SHP77 (cell line): ENCODE measurements at regions not wholly inside any gene's neighbourhood (a gene's known extent, or its start where the extent isn't known, plus 50 kb on each side); places are given as distances from the start of the nearest gene placed in this dataset.
"Not testable (repeated sequence)": the region's sequence is repeated elsewhere in the genome, so short reads cannot be mapped to it uniquely, and the experiment has no call there.

ENCODE experiments used
- DNase-seq, 2 experiments: peaks; one replicate each; lab custom pipeline; 2025; lab: John Stamatoyannopoulos, UW

DNA sequence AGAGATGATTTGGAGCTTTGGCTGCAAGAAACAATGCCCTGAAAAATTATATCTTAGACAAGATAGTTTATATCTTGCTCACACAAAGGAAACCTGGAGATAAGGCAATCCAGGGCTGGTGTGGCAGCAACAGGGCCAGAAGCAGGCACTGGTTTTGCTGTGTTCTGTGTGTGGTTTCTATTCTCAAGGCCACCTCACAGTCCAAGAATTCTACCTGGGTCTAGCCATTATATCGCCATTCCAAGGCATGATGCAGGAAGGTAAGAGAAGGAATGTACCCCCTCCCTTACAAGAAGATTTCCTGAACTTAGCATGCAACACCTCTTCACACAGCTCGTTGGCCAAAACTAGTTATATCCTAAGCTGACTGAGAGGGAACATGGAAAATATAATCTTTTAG is 74.5 kb upstream of the MEGF10 start:
- no peak for DNase-seq

DNA sequence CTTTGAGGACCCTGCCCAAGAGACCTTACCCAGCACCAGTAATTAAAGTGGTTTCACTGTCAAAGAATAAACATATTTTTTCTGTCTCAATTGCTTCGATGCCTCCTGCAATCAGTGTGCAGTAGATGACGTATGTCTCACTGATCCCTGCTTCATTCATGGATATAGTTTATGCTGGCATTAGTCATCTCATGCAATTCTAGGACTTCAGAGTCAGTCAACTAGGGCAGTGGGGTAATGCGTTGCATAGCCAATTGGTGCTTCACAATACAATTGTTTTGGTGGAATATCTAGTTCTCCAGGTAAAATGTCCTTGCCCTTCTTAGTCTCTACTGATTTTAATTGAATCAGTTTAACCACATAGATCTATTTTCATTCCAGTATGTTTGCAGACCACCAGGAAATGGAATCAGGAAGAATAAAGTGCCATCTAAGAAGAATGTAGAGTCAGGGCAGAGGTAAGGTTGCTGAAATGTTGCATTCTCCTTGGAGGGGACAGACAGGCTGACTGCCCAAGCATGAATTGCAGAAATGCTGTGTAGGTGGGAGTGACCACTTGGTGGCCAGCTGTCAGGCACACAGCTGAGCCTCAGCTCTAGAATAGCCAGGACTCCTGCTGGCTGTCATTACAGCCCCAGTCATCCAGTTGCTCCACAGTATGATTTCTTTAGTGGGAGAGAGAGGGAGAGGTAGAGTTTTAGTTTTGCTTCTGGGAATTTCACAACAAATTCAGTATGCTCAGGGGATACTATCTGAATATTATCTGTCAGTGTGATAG is 73.5 kb upstream of the MEGF10 start:
- DNase-seq = peak in 1 of 2 experiments; percentile 10

DNA sequence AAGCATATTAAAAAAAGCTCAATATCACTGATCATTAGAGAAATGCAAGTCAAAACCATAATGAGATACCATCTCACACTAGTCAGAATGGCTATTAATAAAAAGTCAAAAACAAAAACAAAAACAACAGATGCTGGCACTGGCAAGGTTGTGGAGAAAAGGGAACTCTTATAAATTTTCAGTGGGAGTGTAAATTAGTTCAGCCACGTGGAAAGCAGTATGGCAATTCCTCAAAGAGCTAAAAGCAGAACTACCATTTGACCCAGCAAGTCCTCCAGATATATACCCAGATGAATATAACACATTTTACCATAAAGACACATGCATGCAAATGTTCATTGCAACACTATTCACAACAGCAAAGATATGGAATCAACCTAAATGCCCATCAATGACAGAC is 68.7 kb upstream of the MEGF10 start:
- DNase-seq = not testable (repeated sequence)

DNA sequence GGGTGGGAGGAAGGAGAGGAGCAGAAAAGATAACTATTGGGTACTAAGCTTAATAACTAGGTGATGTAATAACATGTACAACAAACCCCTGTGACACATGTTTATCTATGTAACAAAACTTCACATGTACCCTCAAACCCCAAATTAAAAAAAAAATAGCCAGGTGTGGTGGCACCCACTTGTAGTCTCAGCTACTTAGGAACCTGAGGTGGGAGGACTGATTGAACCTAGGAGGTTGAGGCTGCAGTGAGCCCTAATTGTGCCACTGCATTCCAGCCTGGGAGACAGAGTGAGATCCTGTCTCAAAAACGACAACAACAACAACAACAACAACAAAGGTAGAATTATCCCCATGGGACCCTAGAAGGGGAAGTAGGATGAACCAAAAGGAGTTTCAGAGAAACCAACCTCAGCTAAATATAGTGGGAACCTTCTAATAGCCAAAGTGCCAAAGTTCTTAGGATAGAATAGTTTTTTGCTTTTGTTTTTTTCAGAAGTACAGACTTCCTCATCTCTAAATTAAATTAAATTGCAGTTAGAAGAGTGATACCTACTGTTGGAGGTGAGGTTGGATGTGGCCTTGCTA is 67.9 kb upstream of the MEGF10 start:
- DNase-seq = not testable (repeated sequence)

DNA sequence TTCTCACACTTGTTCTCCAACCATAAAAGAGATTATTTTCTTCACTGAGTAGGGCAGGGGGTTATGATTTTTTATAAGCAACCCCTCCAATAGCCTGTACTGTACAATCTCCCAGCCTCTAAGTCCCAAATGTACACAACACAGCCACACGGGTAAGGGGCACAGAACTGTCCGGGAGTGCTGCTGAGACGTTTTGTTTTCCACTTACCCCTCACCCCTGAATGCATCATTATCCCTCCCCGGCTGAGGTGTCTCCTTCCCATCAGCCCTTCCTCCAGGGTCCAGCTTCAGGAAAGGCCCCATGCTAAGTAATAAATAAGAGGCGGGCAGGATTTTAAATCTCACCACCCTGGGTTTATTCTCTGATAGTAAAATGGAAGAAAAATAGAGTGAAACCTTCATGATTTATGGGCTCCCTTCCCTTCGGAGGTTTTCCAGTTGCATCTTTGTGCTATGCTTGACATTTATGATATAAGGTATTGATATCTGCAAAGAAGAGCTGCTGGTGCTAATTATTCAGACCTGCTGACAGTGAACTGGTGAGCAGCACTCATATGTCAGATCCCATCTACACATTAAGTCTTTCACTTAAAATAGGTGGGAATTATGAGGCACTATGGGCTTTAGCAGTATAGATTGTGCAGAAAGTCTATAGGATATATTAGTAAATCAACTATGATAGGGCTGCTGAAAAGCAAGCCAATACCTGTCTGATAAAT is 67.2 kb upstream of the MEGF10 start:
- no peak for DNase-seq

- DNase-seq = no peak
These were observed 62.7 kb upstream of the MEGF10 start for GRCh38 chr5:127227881-127228280.

DNA sequence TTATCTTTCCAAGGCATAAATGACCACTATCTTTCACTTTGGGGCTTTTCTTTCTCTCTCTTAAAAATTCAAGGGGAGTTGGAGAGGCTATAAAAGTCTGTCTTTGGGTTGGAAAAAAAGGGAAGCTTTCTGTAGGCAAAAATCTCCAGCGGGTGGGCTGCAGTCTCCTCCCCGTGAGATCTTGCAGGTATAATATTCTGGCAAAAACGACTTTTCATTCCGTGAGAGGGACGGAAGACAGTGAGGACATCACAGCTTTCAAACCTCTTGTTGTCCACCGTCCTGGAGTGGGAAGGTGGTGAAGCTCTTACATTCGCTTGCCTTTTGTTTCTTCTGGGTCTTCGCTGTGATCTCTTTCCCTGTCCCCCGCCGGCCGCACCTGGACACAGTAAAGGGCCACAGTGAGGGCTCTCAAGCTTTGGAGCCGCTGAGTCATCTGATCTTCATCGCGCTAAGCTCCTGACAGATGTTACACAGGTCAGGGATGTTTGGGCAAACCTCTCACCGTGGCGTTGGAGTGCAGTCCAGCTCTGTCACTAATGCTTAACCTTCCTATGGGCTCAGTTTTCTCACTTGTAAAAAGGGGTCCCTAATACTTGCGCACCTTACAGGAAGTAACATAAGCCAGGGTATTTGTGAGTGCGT is 61.9 kb upstream of the MEGF10 start:
- peak; percentile 64 to 74 for DNase-seq

DNA sequence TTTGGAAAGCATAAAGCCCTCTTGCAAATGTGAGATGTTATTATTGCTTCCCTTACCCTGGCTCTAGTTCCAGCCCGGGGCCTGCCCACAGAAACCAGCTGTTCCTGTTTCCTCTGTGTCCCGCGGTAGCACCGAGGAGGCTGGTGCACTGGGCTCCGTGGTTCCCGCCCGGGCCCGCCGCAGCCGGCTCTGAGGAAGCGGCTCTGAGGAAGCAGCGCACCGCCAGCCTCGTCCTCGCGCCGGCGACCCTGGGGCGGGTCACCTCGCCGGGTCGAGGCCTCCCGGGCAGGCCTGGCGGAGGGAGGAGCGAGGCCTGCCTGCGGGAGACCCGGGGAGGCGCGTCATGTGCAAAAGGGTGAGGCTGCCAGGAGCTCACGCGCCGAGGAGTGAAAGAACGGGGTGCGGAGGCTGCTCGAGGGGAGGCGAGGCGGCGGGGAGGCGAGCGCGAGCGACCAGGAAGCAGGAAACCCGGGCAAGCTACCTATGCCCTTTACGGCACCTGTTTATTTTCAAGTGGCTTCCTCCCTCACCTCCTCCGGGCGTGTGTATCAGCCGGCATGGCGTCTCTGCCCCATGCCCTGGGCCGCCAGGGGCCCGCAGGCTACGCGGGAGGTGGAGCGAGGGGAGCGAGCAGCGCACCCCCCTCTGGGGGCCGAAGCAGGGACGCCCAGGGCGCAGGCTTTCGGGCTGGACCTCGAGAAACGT is 61.3 kb upstream of the MEGF10 start:
- DNase-seq = peak; percentile 33 to 46

- DNase-seq = no peak
These were observed 59.5 kb upstream of the MEGF10 start for GRCh38 chr5:127231118-127231517.

DNA sequence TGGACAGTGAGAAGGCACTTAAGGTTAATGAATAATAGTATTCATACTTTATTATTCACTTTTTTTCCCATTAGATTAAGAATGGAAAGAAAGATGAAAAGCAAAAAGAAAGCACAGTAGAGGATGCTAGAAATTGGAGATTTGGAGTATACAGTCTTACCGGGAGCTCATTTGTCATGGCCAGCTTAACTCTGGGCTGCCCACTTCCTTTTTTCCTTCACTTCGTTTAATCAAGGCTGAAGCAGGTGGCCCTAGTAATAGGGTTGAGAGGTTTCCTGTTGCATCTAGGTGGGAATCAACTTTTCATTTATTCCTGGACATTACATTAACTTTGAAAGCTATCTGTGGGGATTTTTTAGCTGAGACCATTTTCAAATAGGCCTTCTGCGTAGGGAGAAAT is 57.0 kb upstream of the MEGF10 start:
- DNase-seq = no peak

- no peak for DNase-seq
These were observed 55.5 kb upstream of the MEGF10 start for GRCh38 chr5:127235136-127235535.

DNA sequence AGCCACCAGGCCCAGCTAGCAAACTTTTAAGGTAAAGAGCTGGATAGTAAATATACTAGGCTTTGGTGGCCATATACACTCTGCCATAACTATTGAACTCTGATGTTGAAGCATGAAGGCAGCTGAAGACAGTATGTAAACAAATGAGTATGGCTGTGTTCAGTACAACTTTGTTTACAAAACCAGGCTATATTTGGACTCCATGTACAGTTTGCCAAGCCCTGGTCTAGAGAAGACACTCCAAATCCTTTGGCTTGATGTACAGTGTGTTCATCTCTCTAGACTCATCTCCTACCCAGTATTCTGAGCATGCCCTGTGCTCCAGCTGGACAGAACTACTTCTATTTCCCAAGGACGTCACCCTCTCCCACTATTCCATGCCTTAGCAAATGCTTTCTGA is 54.3 kb upstream of the MEGF10 start:
- no peak for DNase-seq
